Activated CD4-positive, alpha-beta T cell treated with anti-CD3 and anti-CD28 coated beads, Interleukin-2, amount 50 U/mL, for 48 hours (primary cell): ENCODE measurements at regions not wholly inside any gene's neighbourhood (a gene's known extent, or its start where the extent isn't known, plus 50 kb on each side); places are given as distances from the start of the nearest gene placed in this dataset.
A peak's percentile ranks its signal among the peaks of the same experiment; 100 is the strongest.

Experiments
- DNase-seq, 2 experiments: peaks; one replicate each; pipeline ENCODE4 v3.0.0-alpha.2; 2020

GRCh38 chr20:25135031-25135430, 53.1 kb upstream of the VSX1 start:
- no peak for DNase-seq

- DNase-seq: no peak
Observed at GRCh38 chr20:25136056-25136455, 54.1 kb upstream of the VSX1 start.

- DNase-seq: no peak
Observed at GRCh38 chr20:25136643-25137559, 55.0 kb upstream of the VSX1 start.

- DNase-seq: peak in 1 of 2 experiments; percentile 14
Observed at GRCh38 chr20:25139029-25139705, 56.3 kb upstream of the ENTPD6 start.

GRCh38 chr20:25140968-25141367, 54.5 kb upstream of the ENTPD6 start:
- no peak for DNase-seq

- DNase-seq: no peak
Observed at GRCh38 chr20:25142435-25142834, 53.1 kb upstream of the ENTPD6 start.

GRCh38 chr20:25145131-25145530, 50.4 kb upstream of the ENTPD6 start:
- DNase-seq: no peak
